ENCODE measurements at regions not wholly inside any gene's neighbourhood (a gene's known extent, or its start where the extent isn't known, plus 50 kb on each side); places are given as distances from the start of the nearest gene placed in this dataset.
A peak's percentile ranks its signal among the peaks of the same experiment; 100 is the strongest.
"Not testable (repeated sequence)": the region's sequence is repeated elsewhere in the genome, so short reads cannot be mapped to it uniquely, and the experiment has no call there.

DNA sequence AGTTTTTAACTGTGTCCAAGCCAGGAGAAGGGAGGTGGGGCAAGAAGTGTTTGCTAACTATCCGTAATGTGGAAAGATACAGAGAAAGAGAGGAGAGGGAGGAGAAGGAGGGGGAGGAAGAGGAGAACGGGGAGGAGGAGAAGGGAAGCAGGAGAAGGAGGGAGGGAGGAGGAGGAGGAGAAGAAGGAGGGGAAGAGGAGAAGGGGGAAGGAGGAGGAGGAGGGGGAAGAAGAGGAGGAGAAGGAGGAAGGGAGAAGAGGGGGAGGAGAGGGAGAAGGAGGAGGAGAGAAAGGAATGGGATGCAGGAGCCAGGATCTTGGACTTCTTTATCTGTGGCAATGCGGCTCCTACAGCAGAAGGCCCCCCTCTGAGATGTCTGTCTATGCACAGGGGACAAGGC lies 510.3 kb upstream of the CCDC196 start:
- DNase-seq: no peak

DNA sequence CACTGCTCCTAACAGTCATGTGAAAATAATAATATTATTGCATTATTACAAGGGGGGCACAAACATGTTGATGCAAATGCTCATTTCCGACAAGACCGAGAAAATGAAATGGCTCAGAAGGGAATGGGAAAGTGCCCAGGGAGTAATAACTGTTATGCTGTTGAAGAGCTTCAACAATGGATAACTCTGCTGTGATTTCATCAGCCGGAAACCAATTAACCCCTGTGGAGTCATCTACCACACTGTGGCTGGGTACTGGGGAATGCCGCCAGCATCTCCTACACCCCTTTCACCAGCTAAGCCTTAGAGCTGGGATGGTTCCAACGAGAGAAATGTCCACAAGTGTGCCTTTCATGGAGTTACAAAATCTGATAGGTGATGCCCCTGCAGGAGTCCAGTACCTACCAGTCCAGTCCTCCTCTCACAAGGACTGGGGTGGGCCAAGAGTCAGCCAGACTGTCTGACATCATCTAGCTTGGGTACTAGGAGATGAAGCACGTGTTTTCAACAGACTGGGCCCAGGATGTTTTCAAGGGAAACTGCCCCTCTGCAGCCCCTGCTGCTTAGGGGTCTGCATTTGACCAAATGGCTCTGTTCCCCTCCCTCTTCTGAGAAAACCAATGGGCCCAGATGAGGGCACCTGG lies 509.3 kb upstream of the CCDC196 start:
- DNase-seq: no peak

DNA sequence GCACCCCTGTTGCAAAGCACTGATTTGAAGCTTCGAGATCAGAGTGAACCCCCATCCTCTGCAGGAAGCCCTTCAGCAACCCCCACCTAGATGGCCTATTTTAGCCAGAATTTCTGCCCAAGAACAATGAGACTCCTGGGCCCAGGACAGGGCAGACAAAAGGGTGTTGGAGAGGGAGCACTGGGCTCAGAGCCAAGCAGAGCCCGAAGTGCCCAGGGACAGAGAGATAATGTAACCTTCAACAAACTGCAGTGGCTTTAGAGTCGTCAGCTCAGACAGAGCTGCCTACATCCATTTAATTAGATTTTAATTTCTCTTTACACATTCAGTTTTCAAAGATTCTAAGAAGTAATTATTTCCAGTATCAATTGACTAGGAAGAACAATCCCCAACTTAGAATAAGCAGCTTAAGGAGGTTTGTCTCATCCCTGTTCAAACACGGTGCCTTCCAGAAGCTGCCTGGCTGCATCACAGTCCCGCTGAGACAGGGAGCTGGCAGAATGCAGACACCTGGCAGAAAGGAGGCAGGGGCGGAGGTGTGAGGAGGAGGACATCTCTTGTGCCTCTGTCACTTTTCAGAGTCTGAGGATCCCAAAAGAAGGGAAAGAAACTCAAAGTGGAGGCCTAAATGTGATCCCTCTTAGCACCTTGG lies 504.9 kb upstream of the CCDC196 start:
- no peak for DNase-seq

DNA sequence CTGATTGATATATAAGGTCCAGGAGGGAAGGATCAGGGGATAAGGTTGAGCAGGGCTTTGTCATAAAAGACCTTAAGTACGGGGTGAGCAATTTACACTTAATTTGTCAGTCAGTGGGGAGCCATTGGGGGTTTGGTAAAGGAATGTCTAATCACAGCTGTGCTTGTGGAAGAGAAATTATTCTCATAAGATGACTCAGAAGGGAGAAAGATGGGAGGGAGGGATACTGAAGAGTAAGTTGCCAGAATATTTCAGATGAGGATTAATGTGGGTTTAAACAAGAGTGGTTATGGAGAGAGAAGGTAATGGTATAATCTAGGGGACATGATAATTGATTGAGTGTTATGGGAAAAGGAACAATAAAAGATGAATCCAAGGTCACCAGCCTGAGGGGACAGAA lies 500.1 kb upstream of the CCDC196 start:
- no peak for DNase-seq

DNA sequence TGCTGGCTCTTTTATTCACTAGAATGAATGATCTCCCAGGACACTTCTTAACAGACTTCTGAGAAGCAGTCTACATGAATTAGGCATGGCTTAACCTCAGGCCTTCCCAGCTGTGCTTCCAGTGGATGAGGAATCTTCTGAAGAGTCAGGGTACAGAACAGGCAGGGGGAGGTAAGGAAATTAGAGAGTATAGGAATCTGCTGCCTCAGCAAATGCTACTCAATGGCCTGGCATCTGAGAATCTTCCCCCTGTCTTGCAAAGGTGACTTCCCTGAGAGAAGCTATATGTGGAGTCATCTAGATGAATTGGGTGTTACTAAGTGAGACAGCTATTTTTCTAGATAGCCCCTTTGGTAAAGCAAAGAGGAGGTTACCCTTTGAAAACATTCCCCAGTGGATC lies 496.2 kb upstream of the CCDC196 start:
- DNase-seq: no peak

DNA sequence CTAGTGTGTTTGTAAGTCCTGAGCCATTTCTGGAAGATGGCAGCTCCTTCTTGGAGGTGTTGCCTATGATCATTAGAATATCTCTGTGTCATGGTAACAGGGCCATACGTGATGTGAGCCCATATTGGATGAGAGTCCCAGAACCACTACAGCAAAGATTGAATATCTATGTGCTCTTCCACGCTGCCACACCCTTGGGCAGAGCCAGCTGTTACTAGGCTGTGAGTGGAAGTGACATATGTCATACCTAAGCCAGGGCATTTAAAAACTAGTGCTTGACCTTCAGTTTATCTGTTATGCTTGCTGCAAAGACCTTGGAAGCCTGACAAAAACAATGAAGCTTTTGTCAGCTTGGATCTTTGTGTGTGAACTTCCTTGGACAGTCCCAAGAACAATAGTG lies 495.1 kb upstream of the CCDC196 start:
- DNase-seq: no peak

DNA sequence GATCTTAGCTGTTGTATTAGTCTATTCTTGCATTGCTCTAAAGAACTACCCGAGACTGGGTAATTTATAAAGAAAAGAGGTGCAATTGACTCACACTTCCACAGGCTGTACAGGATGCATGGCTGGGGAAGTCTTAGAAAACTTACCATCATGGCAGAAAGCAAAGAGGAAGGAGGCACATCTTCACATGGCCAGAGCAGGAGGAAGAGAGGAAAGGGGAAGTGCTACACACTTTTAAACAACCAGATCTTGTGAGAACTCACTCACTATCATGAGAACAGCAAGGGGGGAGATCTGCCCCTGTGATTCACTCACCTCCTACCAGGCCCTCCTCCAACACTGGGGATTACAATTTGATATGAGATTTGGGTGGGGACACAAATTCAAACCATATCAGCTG lies 494.2 kb upstream of the CCDC196 start:
- not testable (repeated sequence) for DNase-seq

DNA sequence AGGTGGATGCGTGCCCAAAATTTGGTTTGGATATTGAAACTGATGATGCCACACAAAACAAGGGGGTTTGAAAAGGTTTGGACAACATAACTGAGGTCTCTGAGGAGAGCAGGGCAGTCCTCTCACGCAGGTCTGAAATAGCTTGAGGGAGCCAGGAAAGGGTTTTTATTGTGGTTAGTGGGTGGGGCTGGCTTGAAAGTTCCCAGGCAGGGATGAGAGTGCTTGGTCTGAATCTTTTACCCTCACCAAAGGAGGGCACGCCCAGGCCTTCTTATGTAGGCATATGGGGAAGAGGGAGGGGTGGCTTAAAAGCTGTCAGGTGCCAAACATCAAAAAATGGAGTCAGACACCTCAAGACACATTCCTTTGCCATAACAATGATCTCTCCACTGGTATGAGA lies 493.1 kb upstream of the CCDC196 start:
- no peak for DNase-seq

DNA sequence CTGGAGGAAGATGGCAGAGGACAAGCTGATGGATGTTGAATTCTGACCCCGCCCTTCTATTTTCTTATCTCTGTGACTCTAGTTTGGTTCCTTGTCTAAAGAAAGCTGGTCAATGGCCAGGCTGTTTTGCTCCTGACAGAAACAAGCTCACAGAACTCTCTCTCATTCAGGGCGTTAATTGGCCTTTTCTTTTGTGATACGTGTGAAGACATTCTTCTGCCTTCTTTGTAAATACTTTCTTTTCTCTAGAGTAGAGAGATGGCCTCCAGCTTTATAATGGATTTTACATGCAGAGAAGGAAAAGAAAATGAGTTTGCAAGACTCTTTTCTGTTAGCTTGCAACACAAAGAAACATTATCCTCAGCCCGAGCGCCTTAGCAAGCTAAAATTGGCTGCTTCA lies 492.2 kb upstream of the CCDC196 start:
- DNase-seq: no peak

DNA sequence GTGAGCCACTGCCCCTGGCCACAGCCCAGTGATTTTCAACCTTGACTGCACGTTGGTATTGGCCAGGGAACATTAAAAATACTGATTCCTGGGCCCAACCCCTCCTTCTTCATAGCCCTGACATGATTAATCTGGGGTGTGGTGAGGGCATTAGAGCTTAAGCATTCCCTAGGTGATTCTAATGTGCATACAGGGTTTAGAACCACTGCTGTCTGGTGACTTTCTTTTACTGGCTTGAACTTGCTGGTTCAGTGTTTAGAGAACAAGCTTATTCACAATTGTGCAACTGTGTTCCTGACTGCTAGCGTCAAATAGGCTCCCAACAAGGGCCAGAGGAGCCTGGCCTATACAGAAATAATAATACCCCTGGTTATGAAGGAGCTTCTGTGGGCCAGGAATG lies 488.8 kb upstream of the CCDC196 start:
- DNase-seq: no peak

DNA sequence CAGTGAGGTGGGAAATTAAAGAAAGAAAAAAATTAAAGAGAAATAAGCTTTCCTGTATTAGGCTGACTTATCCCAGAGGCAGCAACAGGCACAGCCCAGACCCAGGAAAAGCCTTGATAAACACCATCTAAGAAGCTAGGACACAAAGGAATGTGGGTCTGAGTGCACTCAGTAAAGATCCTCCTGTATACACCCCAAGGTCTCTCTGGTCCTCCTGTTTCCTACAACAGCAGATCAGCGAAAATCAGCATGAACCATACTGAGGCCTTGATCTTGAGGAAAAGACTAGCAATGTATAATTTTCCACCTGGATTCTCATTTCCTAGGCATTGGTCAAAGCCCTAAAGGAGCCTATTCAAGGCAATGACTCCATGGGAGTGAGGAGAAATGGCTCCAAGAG lies 486.3 kb upstream of the CCDC196 start:
- DNase-seq: no peak

DNA sequence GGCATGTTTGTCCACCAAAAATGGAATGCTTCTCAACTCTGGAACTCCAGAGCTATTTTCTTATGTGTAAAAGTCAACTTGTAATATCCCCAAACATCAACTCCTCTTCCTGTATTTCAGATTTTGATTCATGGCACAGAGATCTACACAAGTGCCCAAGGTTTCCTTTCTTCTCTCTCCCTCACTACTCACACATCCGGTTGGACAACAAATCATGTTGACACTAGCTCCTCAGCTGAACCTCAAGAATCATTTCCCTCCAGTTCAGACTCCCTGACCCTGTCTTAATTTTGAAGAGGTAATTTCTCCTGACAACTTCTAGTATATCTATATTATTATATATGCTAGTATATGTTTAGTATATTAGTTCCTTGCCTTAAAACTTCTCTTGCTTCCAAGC lies 485.4 kb upstream of the CCDC196 start:
- no peak for DNase-seq

DNA sequence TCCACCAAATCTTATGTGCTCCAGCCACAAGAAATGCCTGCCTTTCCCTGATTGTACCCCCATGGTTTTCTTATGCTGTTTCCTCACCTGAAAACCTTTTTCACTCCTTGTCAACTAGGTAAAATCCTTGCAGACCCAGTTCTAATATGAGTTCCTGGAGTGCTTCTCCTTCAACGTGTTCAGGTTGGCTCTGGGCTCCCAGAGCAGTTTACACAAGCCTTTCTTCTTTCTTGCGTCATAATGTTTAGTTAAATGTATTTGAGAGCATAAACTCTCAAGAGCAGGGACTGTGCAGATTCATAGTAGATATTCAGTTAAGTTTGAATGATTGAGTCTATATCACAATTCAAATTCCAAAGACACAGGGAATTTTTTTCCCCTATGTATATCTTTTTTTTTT lies 484.8 kb upstream of the CCDC196 start:
- DNase-seq: no peak

DNA sequence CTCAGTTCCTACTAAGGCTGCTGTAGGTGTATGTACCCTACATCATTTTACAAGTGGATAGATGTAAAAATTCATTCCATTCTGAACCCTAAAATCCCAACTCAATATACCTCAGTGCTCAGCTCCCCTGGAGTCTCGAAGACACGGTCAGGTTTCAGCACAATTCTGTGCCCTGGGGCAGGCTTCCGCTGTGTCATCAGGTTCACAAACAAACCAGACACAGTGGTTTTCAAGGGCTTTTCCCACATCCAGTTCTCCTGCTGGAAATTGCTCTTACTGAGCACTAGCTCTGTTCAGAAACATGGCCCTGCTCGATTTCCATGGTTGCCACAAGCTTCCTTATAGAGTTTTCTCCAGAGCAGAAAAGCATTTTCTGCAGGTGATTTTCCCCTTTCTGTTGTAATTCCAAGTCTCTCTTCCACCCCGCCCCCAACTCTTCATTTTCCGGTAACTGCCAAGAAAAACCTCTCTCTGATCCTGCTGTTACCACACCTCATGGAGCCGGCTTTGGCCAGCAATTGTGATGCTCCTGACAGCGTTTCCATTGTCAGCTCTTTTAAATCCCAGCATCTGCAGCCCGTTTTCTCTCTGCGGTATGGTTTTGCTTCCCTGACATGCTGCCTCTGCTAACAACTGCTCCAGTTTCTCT lies 483.0 kb upstream of the CCDC196 start:
- DNase-seq: peak; percentile 9

DNA sequence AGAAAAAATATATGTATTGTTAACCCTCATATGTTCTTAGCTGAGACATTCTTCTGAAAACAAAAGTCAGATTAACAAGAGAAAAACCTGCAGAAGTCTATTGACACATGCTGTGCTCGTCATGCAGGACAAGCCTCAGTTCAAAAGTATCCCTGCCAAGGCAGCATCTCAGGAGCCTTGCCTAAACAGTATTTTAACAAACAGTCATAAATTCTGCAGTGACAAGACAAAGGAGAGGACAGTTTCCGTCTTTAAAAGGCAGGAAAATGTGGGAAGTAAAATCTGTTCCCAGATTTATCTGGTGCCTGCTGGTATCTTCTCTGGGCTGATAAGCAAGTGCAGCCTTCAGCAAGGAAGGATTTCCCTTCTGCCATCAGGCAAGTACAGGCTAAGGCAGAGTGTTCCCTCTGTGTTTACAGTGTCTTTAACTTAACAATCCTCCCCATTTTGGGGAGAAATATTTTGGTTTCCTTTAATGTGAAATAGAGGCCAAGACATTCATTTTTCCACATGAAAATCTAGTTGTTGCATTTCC lies 480.2 kb upstream of the CCDC196 start:
- no peak for DNase-seq

DNA sequence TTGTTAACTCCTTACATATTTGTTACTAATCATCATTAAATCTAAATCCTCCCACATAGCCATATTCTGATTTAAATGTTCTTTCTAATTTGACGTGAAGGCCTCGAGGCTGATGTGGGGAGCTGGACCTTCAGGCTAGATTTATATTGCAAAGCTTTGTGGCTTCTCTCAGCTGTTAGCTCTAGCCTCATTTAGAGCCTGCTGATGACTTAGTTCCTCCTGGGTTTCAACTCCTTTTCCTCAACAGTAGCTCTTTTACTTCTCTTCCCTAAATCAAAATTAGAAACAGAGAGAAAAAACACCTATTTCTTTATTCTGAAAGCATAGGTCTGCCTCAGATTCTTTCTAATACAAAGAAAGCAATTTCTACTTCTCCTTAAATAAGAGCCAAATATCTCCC lies 477.5 kb upstream of the CCDC196 start:
- DNase-seq: no peak

DNA sequence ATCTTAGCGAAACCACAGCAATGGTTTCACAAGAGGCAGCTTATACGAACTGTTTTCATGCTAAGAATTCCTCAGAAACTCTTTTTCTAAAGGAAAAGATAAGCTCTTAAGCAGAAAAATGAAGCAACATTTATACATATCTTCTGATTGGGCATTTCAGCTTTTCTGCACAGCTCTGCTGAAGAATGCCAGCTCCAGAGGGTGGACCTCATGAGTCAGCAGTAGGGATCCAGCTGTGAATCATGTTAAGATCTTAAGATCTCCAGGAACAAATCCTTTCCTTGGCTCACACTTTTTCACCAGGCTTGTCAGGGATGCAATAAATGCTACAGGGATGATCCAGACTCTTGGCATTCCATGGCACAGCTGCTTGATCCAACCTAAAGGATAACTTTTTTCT lies 477.1 kb upstream of the CCDC196 start:
- no peak for DNase-seq

DNA sequence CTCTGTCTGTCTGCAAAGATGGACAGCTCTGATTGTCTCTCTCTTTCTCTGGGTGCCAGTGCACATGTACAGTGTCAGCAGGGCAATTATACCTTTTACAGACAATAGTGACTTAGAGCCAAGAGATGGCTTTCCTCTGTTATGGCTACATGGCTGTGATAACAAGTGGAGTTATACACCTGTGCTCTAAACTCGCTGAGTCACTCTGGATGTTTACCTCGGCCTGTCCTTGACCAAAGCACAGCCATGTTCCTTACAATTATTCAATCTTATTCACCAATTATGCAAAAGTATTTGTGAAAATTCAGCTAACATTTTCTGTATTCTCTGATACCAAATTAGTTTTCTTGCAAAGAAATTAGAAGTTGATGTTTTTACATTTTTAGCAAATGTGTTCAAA lies 475.5 kb upstream of the CCDC196 start:
- DNase-seq: no peak

DNA sequence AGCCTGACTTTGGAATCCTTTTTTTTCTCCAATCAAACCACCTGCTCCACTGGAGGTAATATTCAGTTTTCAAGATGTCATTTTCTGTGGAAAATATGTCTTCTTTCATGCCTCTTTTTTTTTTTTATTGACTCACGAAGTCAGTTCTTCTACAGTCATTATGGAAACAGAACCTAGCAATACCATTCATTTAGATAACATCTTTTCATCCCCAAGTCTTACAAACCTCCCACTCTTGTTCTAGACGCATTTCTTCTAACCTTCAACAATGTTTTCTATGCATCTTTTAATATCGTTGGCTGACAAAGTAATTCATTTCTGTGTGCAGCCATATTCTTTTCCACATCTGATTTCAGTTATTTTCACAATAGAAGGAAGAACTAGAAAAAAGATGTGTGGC lies 474.3 kb upstream of the CCDC196 start:
- DNase-seq: no peak

DNA sequence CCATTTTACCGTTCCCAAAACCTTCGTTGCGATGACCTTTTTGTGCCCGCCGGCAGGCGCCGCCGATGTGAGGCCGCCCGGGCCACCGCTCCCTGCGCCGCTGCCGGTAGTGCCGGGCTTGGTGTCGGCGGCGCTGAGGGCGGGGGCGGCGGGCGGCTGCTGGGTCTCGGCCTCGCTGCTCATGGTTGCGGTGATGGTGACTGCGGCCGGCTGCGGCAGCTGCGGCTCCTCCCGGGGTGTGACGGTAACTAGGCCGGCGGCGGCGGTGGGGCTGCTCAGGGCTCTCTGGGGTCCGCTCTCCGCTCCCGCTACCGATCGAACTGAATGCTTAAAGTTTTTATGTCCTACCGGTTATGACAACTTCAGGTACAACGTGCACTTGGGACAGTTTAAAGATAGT lies 472.6 kb upstream of the CCDC196 start:
- not testable (repeated sequence) for DNase-seq

DNA sequence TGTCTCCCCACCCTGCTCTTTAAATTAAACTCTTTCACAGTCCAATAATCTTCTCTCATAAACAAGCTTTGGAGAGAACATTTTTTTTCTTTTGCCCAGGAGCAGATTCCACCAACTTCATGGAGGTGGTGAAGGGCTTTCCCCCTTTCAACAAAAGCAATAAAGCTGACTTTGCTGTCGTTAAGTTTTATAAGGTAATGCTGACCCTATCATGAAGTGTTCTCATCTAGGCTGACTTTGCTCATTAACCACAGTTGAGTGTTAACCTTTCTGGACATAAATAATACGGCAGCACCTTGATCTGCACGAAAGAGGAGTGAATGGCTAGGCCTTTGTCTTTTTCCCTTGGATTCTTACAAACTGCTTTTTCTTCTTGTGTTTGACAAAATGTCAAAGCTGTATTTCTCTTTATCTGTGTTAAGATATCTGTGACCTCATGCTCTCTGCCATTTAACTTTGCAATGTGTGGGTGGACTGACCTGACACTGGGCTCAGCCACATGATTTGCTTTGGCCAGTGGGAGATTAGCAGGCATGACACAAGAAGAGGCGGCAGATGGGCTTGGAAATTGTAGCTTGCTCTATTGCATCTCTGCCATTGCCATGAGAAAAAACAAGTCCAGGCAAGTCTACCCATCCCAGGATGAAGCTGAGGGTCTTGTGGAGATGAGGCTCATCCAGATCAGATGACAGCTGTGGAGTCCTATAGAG lies 470.9 kb upstream of the CCDC196 start:
- no peak for DNase-seq

DNA sequence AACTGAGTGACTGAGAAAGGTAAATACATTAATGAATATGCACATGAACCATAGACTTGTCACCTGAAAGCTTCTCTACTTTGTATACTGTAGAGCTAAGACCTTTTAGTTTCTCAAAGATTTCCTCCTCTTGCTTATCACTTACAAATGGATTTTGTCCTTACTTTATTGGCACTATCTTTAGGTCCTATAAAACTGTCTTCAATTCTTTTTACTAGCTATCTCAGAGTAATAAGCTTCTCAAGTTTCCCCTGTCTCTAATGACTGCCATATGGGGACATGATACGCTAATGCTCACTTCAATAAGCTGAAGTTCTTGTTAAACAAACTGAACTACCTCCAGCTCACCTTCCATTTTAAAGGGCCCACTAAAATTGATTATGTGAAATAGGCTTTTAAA lies 468.2 kb upstream of the CCDC196 start:
- DNase-seq: no peak

DNA sequence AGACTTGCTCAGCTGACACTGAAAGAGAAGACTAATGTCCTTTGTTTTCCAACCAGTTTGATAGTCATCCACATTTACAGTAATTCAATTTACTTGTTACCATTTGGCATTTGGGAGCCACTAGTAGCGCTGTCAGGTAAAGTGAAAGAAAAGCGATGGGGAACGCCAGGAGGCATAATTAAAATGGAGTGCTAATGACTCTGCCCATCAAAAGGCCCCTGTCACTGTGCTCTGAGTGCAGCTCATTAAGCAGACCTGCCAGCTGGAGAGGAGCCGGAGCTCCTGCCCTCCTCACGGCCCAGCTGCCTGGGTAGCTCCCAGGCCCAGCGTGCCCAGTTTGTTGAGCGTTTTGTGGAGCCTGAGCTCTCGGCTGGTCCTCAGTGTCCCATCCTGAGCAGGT lies 463.6 kb upstream of the CCDC196 start:
- DNase-seq: no peak

DNA sequence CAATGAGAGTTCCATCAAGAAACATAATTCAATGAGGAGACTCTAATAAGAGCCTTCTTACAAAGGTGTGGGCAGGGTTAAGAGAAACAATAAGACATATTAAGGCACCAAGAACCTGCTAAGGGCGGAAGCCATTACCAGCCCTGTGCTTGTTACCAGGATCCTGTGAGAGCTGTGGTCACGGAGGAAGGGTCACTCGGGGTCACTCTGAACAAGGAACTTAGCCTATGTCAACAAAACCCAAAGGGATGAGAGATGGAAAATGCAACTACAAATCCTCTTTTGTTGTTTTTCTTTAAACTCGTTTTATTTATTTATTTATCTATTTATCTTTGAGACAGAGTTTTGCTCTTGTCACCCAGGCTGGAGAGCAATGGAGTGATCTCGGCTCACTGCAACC lies 460.4 kb upstream of the CCDC196 start:
- DNase-seq: no peak
